GM18498 (cell line): ENCODE measurements at regions not wholly inside any gene's neighbourhood (a gene's known extent, or its start where the extent isn't known, plus 50 kb on each side); places are given as distances from the start of the nearest gene placed in this dataset.
"Not testable (repeated sequence)": the region's sequence is repeated elsewhere in the genome, so short reads cannot be mapped to it uniquely, and the experiment has no call there.

ENCODE experiments used
- ATAC-seq: cut with Tn5 transposase; IDR thresholded peaks from one replicate; pipeline ENCODE4 v1.9.1; 2021; ENCODE audit warnings: mild to moderate bottlenecking, moderate library complexity; ENCODE audit not compliant: unreplicated experiment

DNA sequence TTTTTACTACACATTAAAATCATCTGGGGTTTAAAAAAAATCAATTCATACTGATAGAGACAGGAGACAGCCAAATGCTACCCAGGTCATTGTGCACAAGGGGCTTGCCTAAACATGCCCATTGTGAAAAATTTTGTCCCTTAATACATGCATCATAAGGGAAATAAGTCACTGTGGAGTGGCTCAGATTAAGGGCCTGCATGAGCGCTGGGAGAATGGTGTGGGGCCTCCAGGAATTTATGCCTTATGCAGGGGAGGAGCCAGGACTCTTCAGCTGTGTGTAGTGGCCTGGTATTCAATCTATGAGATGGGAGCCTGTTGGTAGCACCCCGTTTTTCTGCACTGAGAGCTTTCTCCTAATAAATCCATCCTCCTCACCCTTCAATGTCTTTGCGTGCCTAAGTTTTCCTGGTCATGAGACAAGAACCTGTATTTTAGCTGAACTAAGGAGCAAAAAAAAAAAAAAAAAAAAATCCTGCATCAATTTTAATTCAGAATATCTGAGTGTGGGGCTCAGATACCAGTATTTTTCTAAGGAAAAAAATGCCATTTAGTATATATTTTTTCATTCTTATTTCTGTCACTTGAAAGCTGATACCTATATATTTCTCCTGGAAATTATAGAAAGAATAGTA is 997.6 kb upstream of the ATXN8OS start:
- ATAC-seq: no peak

DNA sequence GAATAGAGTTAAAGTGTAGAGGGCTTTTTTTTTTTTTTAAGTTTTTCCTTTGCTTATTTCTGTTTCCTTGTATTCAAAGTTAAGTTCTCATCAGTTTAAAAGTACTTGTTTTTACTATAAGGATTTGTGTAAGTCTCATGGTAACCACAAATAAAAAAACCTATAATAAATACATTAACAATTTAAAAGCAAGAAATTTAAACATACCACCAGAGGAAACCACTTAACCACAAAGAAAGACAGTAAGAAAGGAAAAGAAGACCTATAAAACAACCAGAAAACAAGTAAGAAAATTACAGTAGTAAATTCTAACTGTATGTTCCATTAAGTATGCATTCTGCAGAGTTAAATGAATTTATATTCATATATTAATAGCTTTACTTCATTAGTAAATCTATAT is 999.1 kb upstream of the ATXN8OS start:
- no peak for ATAC-seq

DNA sequence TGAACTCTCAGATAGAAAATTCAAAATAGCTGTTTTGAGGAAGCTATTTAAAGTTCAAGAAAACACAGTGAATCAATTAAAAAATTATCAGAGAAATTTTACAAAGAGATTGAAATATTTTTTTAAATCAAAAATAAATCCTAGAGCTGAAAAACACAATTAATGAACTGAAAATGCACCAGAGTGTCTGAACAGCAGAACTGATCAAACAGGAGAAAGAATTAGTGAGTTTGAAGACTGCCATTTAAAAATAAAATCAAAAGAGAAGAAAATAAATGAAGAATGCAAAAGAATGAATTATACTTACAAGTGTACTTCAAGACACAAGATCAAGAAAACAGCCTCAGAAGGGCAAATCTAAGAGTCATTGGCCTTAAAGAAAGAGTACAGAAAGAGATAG is 1000.2 kb upstream of the ATXN8OS start:
- no peak for ATAC-seq

DNA sequence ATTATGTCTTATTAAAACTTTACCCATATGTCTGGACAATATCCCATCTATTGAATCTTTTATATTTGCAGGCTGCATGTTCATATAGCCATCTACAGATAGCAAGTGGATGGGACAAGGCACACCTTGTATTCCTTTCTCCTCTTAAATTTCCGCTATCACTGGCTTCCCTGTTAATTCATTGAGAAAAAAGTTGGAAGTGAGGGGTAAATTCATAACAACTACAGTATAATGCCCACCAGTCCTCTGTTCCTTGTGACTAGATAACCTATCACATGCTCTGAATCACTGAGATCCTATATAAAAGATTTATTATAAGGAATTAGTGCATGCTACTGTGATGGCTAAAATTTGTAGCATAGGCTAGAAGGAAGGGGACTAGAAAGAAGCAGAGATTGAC is 1005.8 kb upstream of the ATXN8OS start:
- no peak for ATAC-seq

DNA sequence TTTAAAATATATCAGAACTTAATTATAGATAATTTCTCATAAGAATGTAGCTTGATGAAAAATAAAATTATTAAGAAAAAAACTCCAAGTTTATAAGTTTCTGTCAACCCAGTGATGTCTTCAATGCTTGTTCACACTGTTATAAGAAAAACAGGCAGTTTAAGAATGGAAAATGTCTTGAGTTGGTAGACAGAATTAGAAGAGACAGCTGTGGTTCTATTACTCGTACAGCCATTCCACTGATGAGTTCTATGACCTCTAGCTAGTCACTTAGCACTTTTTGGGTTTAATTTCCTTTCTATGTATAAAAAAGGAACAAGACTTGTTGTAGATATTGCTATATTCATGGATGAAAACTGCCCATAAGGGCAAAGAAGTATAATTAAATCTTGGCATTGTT is 1013.1 kb upstream of the ATXN8OS start:
- no peak for ATAC-seq

DNA sequence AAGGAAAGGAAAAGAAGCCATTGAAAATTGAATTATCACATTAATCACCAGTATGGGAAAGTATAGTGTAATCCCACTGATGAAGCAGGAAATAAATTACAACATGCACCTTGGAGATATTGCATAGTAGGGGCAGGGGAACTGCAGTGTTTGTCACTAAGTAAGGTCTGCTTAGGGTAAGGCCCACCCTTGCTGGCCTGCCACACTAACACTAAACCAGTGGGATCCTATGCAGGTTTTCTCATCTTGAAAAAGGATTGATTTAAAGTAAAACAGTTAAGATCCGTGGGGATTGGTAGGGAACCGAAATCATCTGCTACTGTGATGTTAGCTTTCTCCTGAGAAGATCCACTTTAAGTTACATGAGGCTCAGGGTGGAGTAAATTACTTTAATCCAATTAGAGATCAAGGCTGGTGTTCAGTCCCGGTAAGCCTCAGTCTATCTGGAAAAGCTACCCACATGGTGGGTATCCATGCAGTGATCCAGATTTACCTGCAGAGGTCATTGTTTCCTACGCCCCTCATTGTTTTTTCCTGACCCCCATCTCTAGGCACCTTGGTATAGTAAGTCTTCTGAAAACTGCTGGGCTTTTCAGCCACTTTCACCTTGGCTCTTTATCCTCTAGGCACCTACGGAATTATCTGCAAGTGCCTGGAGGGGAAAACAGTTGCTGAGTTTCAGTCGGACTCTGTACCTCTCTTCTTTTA is 1014.9 kb upstream of the ATXN8OS start:
- no peak for ATAC-seq

DNA sequence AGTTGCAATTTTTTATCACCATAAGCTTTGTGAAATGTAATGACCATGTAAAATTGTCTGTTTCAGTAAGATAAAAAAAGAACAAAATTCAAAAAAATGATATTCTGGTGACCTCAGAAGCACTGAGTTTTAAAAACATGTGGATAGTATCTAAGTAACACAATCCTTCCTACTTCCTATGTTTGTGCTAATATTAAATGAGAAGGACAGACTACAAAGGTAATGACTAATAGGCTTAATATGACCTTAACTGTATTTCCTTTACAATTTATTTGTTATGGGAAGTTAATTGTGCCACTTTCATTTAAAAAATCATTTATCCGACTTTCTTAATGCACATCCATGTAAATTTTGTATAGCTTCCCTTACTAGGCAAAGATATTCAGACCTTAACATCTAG is 1030.4 kb upstream of the ATXN8OS start:
- no peak for ATAC-seq

DNA sequence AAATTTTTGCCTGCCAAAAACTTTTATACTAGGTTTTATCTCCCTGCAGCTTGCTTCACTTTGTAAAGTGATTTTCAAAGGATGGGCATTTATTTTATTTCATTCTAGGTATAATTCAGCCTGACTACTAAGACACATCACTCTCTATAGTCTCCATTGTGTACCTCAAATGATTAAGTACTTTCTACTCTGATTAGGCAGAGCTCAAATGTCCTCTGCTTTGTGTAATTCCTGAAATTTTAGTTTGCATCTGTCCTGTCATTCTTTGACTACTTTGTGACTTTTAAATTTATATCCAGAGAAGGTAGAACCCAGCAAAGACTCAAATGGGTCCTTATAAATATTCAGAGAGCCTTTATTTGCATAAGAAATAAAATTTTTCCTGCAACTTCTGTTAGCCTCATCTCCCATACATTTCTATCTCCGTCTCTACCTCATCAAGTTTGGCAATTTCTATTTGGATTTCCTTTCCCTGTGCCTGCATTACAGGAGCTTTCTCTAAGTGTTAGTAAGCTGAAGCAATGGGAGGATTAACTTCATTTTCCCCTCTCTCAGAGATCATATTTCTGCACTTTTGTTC is 1038.0 kb upstream of the ATXN8OS start:
- no peak for ATAC-seq

DNA sequence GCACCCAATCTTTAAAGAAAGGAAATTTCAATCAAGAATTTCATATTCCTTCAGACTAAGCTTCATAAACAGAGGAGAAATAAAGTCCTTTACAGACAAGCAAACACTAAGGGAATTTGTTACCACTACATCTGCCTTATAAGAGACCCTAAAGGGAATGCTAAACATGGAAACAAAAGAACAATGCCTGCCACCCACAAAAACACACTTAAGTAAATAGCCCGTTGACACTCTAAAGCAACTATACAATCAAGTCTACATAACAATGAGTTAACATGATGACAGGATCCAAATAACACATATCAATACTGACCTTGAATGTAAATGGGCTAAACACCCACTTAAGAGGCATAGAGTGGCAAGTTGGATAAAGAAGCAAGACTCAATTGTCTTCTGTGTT is 1056.9 kb upstream of the ATXN8OS start:
- no peak for ATAC-seq

DNA sequence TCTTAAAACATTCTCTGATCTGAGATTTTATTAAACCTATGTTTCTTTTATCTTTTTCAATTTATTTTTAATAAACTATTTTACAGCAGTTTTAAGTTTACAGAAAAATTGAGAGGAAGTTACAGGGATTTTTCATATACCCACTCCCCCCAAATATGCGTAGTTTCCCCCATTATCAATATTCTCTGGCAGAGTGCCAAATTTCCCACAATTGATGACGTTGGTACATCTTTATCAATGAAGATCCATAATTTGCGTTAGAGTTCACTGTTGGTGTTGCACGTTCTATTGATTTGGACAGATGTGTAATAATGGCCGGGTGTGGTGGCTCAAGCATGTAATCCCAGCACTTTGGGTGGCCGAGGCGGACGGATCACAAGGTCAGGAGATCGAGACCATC is 1063.0 kb upstream of the ATXN8OS start:
- ATAC-seq: no peak

DNA sequence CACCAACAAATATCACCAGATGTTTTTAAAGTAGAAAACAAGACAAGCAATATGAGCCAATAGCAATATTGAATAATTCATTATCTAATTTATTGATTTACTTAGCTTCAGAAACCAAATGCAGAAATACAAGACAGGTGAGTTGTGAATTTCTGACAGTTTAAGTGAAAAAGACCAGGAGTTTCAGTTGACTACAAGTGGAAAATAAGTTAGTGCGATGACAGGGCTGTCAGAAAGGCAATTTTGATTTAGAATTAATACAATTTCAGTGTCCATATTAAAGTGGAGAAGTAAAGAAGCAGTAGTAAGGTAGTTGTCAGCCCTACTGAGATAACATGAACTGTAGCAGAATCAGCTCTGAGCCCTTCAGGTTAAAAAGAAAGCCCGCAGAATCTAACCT is 1066.7 kb upstream of the ATXN8OS start:
- ATAC-seq: no peak

DNA sequence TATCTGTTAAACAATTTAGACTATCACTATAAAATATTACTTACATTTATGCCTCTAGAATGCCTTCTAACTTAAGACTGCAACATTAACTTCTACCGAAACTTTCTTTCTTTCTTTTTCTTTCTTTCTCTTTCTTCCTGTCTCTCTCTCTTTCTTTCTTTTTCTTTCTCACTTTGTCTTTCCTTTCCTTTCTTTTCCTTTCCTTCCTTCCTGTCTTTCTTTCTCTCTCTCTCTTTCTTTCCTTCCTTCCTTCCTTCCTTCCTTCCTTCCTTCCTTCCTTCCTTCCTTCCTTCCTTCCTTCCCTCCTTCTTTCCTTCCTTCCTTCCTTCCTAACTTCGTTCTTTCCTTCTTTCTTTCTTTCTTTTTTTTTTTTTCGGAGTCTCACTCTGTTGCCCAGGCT is 1071.9 kb upstream of the ATXN8OS start:
- no peak for ATAC-seq

DNA sequence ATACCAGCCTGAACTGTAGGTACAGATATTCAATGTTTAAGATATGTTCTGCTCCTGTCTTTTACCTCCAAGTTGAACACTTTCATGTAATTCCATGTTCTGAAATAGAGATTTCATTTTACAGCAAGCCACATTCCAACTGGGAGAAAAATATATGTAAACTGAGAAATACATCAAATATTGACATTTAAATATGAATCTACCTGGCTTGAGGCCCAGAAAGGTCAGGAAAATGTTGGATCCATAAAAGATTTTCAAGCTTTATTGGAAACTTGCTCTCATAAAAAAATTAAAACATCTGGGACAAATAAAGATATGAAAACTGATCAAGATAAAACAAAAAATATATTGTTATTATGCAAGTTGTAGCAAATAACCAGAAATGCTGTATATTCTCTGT is 1078.7 kb upstream of the ATXN8OS start:
- ATAC-seq: no peak

DNA sequence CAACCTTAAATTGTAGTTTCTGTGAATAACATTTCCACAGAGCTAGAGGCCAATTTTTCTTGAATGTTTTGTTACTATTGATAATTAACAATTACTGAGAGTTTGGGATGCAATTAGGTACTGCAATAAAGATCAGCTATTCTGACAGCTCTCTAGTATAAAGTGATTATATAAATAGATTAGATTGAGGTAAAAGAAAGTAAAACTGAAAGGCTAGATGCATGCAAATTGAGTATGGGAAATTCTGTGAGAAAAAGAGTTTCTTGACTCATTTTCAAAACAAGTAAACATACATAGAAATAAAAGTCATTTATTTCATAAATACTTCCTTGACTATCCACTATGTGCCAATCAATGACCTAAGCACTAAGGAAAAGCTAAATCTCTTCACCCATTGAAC is 1087.5 kb upstream of the ATXN8OS start:
- no peak for ATAC-seq

DNA sequence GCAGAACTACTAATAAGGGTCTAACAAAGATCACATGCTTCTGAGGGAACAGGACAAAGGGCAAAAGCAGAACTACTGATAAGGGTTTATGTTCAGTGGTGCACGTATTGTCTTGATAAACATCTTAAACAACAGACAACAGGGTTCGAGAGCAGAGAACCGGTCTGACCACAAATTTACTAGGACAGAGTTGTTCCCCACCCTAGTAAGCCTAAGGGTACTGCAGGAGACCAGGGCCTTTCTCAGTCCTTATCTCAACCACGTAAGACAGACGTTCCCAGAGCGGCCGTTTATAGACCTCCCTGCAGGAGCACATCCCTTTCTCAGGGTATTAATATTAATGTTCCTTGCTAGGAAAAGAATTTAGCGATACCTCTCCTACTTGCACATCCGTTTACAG is 1089.5 kb upstream of the ATXN8OS start:
- ATAC-seq: not testable (repeated sequence)

DNA sequence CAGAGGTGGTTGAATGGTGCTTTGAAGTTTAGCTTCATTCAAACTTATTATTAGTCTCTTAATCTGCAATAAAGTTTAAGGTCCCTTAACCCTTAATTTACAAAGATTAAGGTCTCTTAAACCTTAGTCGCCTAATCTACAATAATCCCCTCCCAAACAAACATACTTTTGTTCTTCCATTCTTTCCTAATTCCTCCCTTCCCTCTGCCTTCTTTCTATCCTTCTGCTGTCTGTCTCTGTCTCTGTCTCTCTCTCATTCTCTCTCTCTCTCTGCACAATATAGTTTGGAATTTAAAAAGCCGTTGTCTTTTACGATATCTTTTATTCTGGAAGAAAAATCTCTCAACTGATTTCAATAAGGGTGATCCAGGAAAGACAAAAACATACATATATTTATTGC is 1096.8 kb upstream of the ATXN8OS start:
- ATAC-seq: no peak

DNA sequence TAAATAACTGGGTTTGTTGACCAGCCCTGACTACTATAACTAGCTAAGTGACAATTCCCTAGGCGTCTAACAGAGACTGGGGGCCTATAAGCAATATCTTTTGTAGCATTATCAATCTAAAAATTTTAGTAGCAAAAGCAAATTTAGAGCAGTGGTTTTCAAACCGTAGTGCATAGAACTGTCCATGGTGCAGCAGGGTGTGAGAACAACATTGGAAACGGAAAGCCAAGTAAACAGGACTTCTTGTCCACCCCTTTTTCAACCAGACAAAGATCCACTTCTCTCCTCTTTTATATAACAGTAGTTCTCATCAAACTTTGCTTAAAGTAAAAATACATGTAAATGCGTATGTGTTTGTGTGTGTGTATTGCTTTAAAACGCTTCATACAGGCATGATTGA is 1099.1 kb upstream of the ATXN8OS start:
- no peak for ATAC-seq

DNA sequence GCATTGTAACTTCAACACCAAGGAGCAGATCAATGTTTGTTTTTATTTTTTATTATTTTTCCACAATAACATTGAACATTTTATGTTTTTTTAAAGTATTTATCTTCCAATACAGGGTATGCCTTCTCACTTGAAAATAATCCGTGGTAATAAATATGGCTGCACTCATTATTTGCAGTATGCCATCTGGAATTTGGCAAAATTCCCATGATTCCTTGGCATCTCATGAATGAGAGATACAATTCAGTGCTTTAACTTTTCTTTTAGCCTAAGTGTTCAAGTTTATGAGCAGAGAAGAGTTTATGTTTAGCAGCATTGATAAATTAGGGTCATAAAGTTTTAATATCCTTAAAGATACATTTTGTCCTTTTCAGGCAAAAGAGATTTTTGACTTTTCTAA is 1109.6 kb upstream of the ATXN8OS start:
- ATAC-seq: no peak

DNA sequence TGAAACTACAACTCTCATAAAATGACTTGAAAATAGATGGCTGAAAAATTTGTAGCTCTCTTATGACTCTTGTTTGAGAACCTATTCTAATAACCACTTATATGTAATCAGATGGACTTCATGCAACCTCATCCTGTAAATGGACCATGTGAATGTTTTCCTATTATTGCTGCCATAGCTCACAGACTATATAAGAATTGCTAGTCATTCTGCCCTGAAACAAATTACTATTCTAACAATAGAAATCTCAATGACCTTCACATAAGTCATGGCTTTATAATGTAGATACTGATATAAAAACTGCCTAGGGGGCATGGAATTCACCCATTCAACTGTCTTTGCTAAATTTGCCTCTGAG is 1111.0 kb upstream of the ATXN8OS start:
- no peak for ATAC-seq

DNA sequence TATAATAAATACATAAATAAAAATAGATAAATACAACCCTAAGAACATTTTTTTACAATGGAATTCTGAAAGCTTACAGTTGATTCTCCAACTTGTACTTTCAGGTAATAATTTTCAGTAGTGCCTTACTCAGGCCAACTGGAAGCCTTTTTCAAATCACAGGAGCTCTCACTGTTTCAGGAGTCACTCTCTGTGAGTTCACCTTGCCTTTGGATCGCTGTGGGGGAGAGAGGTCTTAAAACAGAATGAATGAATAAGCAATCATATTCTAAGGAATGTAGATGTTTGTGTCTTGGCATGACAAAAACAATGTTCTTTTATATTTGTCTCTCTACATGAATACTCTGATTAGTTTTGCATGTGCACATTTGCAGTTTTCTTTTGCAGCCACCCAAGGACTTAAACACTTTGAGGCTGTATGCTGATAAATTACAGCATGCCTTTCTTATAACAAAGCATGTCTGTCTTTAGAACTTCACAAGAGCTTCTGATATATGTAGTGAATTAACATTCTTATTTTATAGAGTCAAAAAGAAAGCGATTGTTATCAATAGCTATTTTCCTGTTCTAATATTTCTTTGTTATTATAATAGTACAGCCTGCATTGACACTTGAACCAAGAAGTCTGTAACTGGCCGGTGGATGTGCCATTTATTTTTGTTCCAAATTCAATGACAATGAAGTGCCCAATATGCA is 1111.5 kb upstream of the ATXN8OS start:
- ATAC-seq: no peak

DNA sequence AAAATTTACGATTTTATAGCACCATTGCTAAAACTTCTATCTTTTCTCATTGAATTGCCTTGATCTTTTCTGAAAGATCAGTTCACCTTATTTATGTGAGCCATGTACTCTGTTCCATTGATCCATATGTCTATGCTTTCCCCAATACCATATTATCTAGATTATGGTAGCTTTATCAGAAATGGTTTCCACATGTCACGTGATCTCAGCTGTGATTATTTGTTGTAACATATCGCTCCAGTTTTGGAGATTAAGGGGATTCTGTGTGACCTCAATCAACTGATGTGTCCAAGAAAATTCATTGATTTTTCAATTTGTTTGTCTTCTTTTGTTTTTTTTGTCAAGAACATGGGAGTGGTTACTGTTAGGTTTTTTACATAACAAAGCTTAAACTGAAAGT is 1114.5 kb upstream of the ATXN8OS start:
- no peak for ATAC-seq

DNA sequence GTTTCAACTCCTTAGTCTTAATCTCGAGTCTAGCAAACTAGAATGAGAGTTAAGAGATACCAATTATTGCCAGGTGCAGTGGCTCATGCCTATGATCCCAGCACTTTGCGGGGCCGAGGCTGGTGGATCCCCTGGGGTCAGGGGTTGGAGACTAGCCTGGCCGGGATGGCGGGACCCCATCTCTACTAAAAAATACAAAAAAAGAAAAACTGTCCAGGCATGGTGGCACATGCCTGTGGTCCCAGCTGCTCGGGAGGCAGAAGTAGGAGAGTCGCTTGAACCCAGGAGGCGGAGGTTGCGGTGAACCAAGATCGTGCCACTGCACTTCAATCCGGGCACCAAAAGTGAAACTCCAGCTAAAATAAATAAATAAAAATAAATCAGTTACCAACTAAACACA is 1119.5 kb upstream of the ATXN8OS start:
- ATAC-seq: no peak
